ENCODE measurements at regions not wholly inside any gene's neighbourhood (a gene's known extent, or its start where the extent isn't known, plus 50 kb on each side); places are given as distances from the start of the nearest gene placed in this dataset.

- no peak overlapping the region for H3K4me3 ChIP-seq (replicated peaks; ENCODE audit: insufficient read depth, low read length)
- no peak overlapping the region for H3K27ac ChIP-seq (replicated peaks)
- H3K27me3 ChIP-seq (ENCODE audit: insufficient read depth, poor library complexity, severe bottlenecking), result no peaks in the 10 kb centered on the region
- TF ChIP-seq GABPA (IDR thresholded peaks at IDR 0.05; ENCODE audit: low read depth) (no peak), SPI1 (IDR thresholded peaks at IDR 0.05; ENCODE audit: borderline replicate concordance, low read depth) (no peak), POLR2AphosphoS5 (IDR thresholded peaks at IDR 0.05; ENCODE audit: low read depth) (no peak)
- TF ChIP-seq, protein P1, sequence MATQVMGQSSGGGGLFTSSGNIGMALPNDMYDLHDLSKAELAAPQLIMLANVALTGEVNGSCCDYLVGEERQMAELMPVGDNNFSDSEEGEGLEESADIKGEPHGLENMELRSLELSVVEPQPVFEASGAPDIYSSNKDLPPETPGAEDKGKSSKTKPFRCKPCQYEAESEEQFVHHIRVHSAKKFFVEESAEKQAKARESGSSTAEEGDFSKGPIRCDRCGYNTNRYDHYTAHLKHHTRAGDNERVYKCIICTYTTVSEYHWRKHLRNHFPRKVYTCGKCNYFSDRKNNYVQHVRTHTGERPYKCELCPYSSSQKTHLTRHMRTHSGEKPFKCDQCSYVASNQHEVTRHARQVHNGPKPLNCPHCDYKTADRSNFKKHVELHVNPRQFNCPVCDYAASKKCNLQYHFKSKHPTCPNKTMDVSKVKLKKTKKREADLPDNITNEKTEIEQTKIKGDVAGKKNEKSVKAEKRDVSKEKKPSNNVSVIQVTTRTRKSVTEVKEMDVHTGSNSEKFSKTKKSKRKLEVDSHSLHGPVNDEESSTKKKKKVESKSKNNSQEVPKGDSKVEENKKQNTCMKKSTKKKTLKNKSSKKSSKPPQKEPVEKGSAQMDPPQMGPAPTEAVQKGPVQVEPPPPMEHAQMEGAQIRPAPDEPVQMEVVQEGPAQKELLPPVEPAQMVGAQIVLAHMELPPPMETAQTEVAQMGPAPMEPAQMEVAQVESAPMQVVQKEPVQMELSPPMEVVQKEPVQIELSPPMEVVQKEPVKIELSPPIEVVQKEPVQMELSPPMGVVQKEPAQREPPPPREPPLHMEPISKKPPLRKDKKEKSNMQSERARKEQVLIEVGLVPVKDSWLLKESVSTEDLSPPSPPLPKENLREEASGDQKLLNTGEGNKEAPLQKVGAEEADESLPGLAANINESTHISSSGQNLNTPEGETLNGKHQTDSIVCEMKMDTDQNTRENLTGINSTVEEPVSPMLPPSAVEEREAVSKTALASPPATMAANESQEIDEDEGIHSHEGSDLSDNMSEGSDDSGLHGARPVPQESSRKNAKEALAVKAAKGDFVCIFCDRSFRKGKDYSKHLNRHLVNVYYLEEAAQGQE (IDR thresholded peaks at IDR 0.05; ENCODE audit: insufficient replicate concordance, low read depth), result no peak
- TF ChIP-seq, protein P2, sequence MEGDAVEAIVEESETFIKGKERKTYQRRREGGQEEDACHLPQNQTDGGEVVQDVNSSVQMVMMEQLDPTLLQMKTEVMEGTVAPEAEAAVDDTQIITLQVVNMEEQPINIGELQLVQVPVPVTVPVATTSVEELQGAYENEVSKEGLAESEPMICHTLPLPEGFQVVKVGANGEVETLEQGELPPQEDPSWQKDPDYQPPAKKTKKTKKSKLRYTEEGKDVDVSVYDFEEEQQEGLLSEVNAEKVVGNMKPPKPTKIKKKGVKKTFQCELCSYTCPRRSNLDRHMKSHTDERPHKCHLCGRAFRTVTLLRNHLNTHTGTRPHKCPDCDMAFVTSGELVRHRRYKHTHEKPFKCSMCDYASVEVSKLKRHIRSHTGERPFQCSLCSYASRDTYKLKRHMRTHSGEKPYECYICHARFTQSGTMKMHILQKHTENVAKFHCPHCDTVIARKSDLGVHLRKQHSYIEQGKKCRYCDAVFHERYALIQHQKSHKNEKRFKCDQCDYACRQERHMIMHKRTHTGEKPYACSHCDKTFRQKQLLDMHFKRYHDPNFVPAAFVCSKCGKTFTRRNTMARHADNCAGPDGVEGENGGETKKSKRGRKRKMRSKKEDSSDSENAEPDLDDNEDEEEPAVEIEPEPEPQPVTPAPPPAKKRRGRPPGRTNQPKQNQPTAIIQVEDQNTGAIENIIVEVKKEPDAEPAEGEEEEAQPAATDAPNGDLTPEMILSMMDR (IDR thresholded peaks at IDR 0.05; ENCODE audit: insufficient read depth, low read length), result no peak
- no peak for DNase-seq (ENCODE audit: low read depth in 1 of 2, low spot score in 1 of 2)
These were observed 246.4 kb upstream of the LRRC7 start for GRCh38 chr1:69321311-69321710.

DNA sequence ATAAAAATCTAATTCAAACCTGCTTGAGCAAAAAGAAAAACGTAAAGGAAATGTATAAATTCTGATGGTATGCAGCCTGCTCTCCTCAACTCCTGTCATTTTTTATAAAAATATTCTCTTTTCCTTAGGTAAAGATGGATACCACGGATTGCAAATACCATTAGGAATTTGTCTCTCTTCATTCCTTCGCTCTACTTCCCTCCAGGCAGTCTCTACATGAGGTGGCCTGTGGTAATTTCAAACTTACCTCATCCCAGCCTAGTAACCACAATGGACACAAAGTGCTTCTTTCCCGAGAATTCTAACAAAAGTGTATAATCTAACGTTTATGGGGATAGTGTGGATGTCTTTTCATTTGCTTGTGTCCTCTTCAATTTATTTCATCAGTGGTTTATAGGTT is 239.5 kb upstream of the LRRC7 start:
- Histone ChIP-seq H3K4me3 (replicated peaks; ENCODE audit: insufficient read depth, low read length) (no peak overlapping the region), H3K27ac (replicated peaks) (no peak overlapping the region), H3K27me3 (ENCODE audit: insufficient read depth, poor library complexity, severe bottlenecking) (no peaks in the 10 kb centered on the region)
- no peak for DNase-seq (ENCODE audit: low read depth in 1 of 2, low spot score in 1 of 2)
- TF ChIP-seq GABPA (IDR thresholded peaks at IDR 0.05; ENCODE audit: low read depth), result no peak
- no peak for TF ChIP-seq SPI1 (IDR thresholded peaks at IDR 0.05; ENCODE audit: borderline replicate concordance, low read depth)
- TF ChIP-seq, protein P1 (IDR thresholded peaks at IDR 0.05; ENCODE audit: insufficient replicate concordance, low read depth), result no peak
- TF ChIP-seq, protein P2 (IDR thresholded peaks at IDR 0.05; ENCODE audit: insufficient read depth, low read length), result no peak
- TF ChIP-seq POLR2AphosphoS5 (IDR thresholded peaks at IDR 0.05; ENCODE audit: low read depth), result no peak

DNA sequence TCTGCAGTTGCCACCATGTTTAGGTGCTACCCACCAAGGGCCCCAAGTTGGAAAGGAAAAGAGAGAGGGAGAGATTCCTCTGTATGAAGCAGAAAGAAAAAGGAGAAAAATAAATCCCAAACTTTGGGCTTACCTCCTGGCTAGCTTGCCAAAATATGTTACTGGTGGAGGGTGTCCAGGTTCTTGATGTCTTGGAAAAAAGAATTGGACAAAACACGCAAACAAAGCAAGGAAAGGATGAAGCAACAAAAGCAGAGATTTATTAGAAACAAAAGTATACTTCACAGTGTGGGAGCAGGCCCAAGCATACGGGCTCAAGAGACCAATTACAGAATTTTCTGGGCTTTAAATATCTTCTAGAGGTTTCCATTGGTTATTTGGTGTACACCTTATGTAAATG is 204.5 kb upstream of the LRRC7 start:
- no peak for DNase-seq (ENCODE audit: low read depth in 1 of 2, low spot score in 1 of 2)
- H3K27me3 ChIP-seq (ENCODE audit: insufficient read depth, poor library complexity, severe bottlenecking), result no peaks in the 10 kb centered on the region
- TF ChIP-seq, protein P2 (IDR thresholded peaks at IDR 0.05; ENCODE audit: insufficient read depth, low read length), result no peak
- TF ChIP-seq GABPA (IDR thresholded peaks at IDR 0.05; ENCODE audit: low read depth) (no peak), POLR2AphosphoS5 (IDR thresholded peaks at IDR 0.05; ENCODE audit: low read depth) (no peak), SPI1 (IDR thresholded peaks at IDR 0.05; ENCODE audit: borderline replicate concordance, low read depth) (no peak)
- TF ChIP-seq, protein P1 (IDR thresholded peaks at IDR 0.05; ENCODE audit: insufficient replicate concordance, low read depth), result no peak
- H3K4me3 ChIP-seq (replicated peaks; ENCODE audit: insufficient read depth, low read length), result no peak overlapping the region
- H3K27ac ChIP-seq (replicated peaks), result no peak overlapping the region

Data from HL-60 (cell line).